Pancreas (tissue), 10 donors: ENCODE measurements at regions not wholly inside any gene's neighbourhood (a gene's known extent, or its start where the extent isn't known, plus 50 kb on each side); places are given as distances from the start of the nearest gene placed in this dataset.

Source experiments
- ATAC-seq, 4 donors: fragments of 200-7000 bp; cut with Tn5 transposase; one replicate each; pipeline versions ENCODE4 v1.8.0 to v1.9.1; 2020; ENCODE audit warnings: mild to moderate bottlenecking in 4 of 4, moderate library complexity in 4 of 4
- DNase-seq, 6 donors: peaks; one replicate each; pipeline ENCODE4 v3.0.0-alpha.2; 2020
- FAIRE-seq: peaks from 2 replicates; lab custom pipeline; 2012; peaks lifted over from hg19 to GRCh38; lab: Jason Lieb, UNC
- H3K27ac ChIP-seq, 4 donors: fragments of 200-600 bp; sonication (generic); 1 replicate in 3 of 4; 2 replicates in 1 of 4; pipeline versions ENCODE4 v1.5.0 to v1.8.0; 2020
- H3K27me3 ChIP-seq, 4 donors: fragments of 200-600 bp; one replicate each; pipeline ENCODE4 v1.8.0; 2021
- H3K36me3 ChIP-seq, 3 donors: fragments of 200-600 bp; sonication (generic) in 1 of 3; one replicate each; pipeline versions ENCODE4 v1.5.0 to v1.8.0; 2020 to 2021
- H3K4me1 ChIP-seq, 3 donors: fragments of 200-600 bp; one replicate each; pipeline ENCODE4 v1.8.0; 2021
- H3K4me3 ChIP-seq, 4 donors: fragments of 200-600 bp; sonication (generic) in 2 of 4; one replicate each; pipeline versions ENCODE4 v1.5.0 to v1.8.0; 2020 to 2021
- H3K9me3 ChIP-seq, 4 donors: fragments of 200-600 bp; one replicate each; pipeline ENCODE4 v1.8.0; 2021
- CTCF ChIP-seq, 4 donors: fragments of 200-600 bp; sonication (generic) in 3 of 4; IDR thresholded peaks; one replicate each; pipeline versions ENCODE4 v1.5.0 to v1.8.0; 2021; ENCODE audit warnings: antibody characterized with exemption in 4 of 4
- WGBS, 2 donors: extraction: QIAGEN DNeasy Blood & Tissue Kit; methylation state at CpG; one replicate each; pipeline ENCODE4 v1.1.7; 2013; 5-methylcytosine and 5-hydroxymethylcytosine counted together
- intact Hi-C, 3 donors: fragments of 100-400 bp; cut with DNase I; formaldehyde crosslinking; loops; one replicate each; pipeline versions ENCODE4 v1.11.1 to v1.14.2; 2022
- donor health status: healthy with polysubstance abuse.
- donor health status: DM: no; HTN: no; CAD: no; lungs with moderate emphysema.
- donor health status: DM: no; HTN: no; CAD: no.
- donor health status: control.
- donor health status: control.
- donor health status: Bipolar disorder and iron deficiency.
- donor health status: DM: yes; HTN: yes; CAD: no.
- donor health status: DM: no; HTN: no; CAD: no.
- donor health status: DM: no; HTN: no; CAD: no.
- donor health status: DM: yes; HTN: yes; CAD: no.

GRCh38 chr2:65490222-65490621 is 57.8 kb upstream of the SPRED2 start:
- Histone ChIP-seq H3K9me3 (no peaks in the 10 kb centered on the region), H3K4me3 (no peak overlapping the region), H3K27me3 (no peaks in the 10 kb centered on the region), H3K27ac (no peak overlapping the region), H3K4me1 (no peaks in the 10 kb centered on the region), H3K36me3 (no peaks in the 10 kb centered on the region)
- ATAC-seq (no peak), DNase-seq (no peak), FAIRE-seq (no peak)
- TF ChIP-seq CTCF (IDR thresholded peaks at IDR 0.05) = no peak
- intact Hi-C loops = no loop called here
- 86 to 95% methylated on average over 3 of the region's 3 CpGs for WGBS, 2 donors

- intact Hi-C loops = no loop called here
- WGBS, 2 donors = 59 to 60% methylated on average over 5 of the region's 5 CpGs
- Histone ChIP-seq H3K36me3 (no peaks in the 10 kb centered on the region), H3K27me3 (no peaks in the 10 kb centered on the region), H3K4me3 (no peak overlapping the region), H3K9me3 (no peaks in the 10 kb centered on the region), H3K27ac (no peak overlapping the region), H3K4me1 (no peaks in the 10 kb centered on the region)
- FAIRE-seq (no peak), ATAC-seq (no peak), DNase-seq (no peak)
- TF ChIP-seq CTCF (IDR thresholded peaks at IDR 0.05) = no peak
Observed at GRCh38 chr2:65489269-65489668, 56.9 kb upstream of the SPRED2 start.

- Histone ChIP-seq H3K36me3 (no peaks in the 10 kb centered on the region), H3K4me1 (no peaks in the 10 kb centered on the region), H3K4me3 (no peak overlapping the region), H3K9me3 (no peaks in the 10 kb centered on the region), H3K27me3 (no peaks in the 10 kb centered on the region), H3K27ac (no peak overlapping the region)
- 78% methylated on average over 3 of the region's 3 CpGs for WGBS, 2 donors
- TF ChIP-seq CTCF (IDR thresholded peaks at IDR 0.05) = no peak
- intact Hi-C loops = no loop called here
- DNase-seq (no peak), ATAC-seq (no peak), FAIRE-seq (no peak)
Observed at GRCh38 chr2:65488527-65488926, 56.1 kb upstream of the SPRED2 start.

GRCh38 chr2:65487404-65487803 is 55.0 kb upstream of the SPRED2 start:
- WGBS, 2 donors = 83 to 87% methylated on average over 5 of the region's 5 CpGs
- no peak overlapping the region for H3K27ac ChIP-seq
- no peak for TF ChIP-seq CTCF (IDR thresholded peaks at IDR 0.05)
- DNase-seq = no peak
- no peak overlapping the region for H3K4me3 ChIP-seq
- intact Hi-C loops = no loop called here
- no peaks in the 10 kb centered on the region for H3K9me3 ChIP-seq
- FAIRE-seq = no peak
- H3K4me1 ChIP-seq = no peaks in the 10 kb centered on the region
- peak in 1 of 4 donors; percentile 37 for ATAC-seq
- H3K27me3 ChIP-seq = no peaks in the 10 kb centered on the region
- H3K36me3 ChIP-seq = no peaks in the 10 kb centered on the region

GRCh38 chr2:65486802-65487201 is 54.4 kb upstream of the SPRED2 start:
- Histone ChIP-seq H3K4me1 (no peaks in the 10 kb centered on the region), H3K27me3 (no peaks in the 10 kb centered on the region), H3K4me3 (no peak overlapping the region), H3K9me3 (no peaks in the 10 kb centered on the region), H3K36me3 (no peaks in the 10 kb centered on the region), H3K27ac (no peak overlapping the region)
- ATAC-seq = no peak
- DNase-seq = no peak
- TF ChIP-seq CTCF (IDR thresholded peaks at IDR 0.05) = no peak
- FAIRE-seq = no peak
- intact Hi-C loops = no loop called here
- WGBS, 2 donors = 86 to 88% methylated on average over 4 of the region's 4 CpGs
